ENCODE measurements at regions not wholly inside any gene's neighbourhood (a gene's known extent, or its start where the extent isn't known, plus 50 kb on each side); places are given as distances from the start of the nearest gene placed in this dataset.
A peak's percentile ranks its signal among the peaks of the same experiment; 100 is the strongest.

DNA sequence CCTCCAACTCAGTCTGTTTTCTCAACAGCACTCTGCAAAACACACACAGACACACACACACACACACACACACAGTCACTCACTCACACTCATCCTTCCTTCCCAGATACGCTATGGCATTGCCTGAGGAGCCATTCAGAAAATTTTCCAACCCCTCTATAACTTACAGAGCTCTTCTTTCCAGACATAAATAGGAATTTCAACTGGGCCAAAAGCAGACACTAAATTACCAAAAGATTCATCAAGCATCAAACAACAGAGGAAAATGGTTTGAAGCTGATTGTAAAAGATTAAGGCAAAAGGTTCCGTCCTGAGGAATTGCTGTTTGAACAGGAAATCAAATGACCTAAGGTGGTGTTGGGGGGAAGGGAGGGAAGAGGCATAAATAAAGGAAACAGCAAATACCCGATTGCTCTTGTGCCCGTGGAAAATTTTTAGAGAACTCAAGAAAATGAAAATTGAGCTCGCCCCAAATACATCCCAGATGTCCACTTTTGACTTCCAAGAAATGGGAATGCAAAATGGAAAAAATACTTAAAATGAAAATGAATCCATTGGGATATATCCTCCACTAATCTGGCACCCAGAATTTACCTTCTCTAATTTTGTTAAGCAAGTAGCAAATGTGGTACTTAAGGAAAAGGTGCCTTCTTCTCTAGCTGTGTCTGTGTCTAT is 183.6 kb downstream of the QDPR start:
- H3K36me3 ChIP-seq (ENCODE audit: control insufficient read depth, insufficient read depth, low read length), result no peaks in the 10 kb centered on the region
- H2AK5ac ChIP-seq (ENCODE audit: low read length), result no peak overlapping the region
- no peak overlapping the region for H3K4me2 ChIP-seq (ENCODE audit: low read length)
- WGBS (ENCODE audit: extremely low coverage, insufficient coverage, low lambda C conversion rate), result no CpG with 5 or more reads among the region's 5 CpGs
- H3K4me1 ChIP-seq (ENCODE audit: control insufficient read depth, low read depth, low read length), result peaks cover 4% of the 10 kb centered on the region
- H3K56ac ChIP-seq (ENCODE audit: low read length), result peak overlapping the region; percentile 20
- no peak overlapping the region for H3K18ac ChIP-seq (ENCODE audit: low read length)
- H3K79me2 ChIP-seq (ENCODE audit: control insufficient read depth, insufficient read depth, low read length), result no peaks in the 10 kb centered on the region
- H3K9ac ChIP-seq (ENCODE audit: low read length), result no peak overlapping the region
- H3K79me1 ChIP-seq (ENCODE audit: low read length), result no peaks in the 10 kb centered on the region
- no peak overlapping the region for H3K23ac ChIP-seq (ENCODE audit: low read length)
- H4K5ac ChIP-seq (ENCODE audit: low read length), result no peak overlapping the region
- no peak overlapping the region for H3K4me3 ChIP-seq (ENCODE audit: low read length)
- H3K27me3 ChIP-seq (ENCODE audit: insufficient read depth, low read length, poor library complexity), result no peaks in the 10 kb centered on the region
- no peak overlapping the region for H2BK15ac ChIP-seq (replicated peaks; ENCODE audit: low read depth)
- H4K8ac ChIP-seq (ENCODE audit: low read depth, low read length), result no peak overlapping the region
- H3K4ac ChIP-seq (ENCODE audit: low read depth, low read length), result no peak overlapping the region
- H2BK5ac ChIP-seq (ENCODE audit: low read length), result peak overlapping the region; percentile 18
- H2BK120ac ChIP-seq (ENCODE audit: low read depth, low read length), result no peak overlapping the region
- no peak overlapping the region for H3K27ac ChIP-seq (ENCODE audit: low read depth, low read length)
- peak; percentile 22 for DNase-seq

- Histone ChIP-seq H2BK15ac (replicated peaks; ENCODE audit: low read depth) (no peak overlapping the region), H4K8ac (ENCODE audit: low read depth, low read length) (no peak overlapping the region), H3K56ac (ENCODE audit: low read length) (no peak overlapping the region), H3K23ac (ENCODE audit: low read length) (no peak overlapping the region), H3K4me2 (ENCODE audit: low read length) (no peak overlapping the region), H2BK5ac (ENCODE audit: low read length) (no peak overlapping the region), H3K4me1 (ENCODE audit: control insufficient read depth, low read depth, low read length) (peaks cover 4% of the 10 kb centered on the region), H3K27me3 (ENCODE audit: insufficient read depth, low read length, poor library complexity) (no peaks in the 10 kb centered on the region), H2AK5ac (ENCODE audit: low read length) (no peak overlapping the region), H3K4ac (ENCODE audit: low read depth, low read length) (no peak overlapping the region), H3K79me1 (ENCODE audit: low read length) (no peaks in the 10 kb centered on the region), H3K79me2 (ENCODE audit: control insufficient read depth, insufficient read depth, low read length) (no peaks in the 10 kb centered on the region), H3K27ac (ENCODE audit: low read depth, low read length) (no peak overlapping the region), H4K5ac (ENCODE audit: low read length) (no peak overlapping the region), H3K4me3 (ENCODE audit: low read length) (no peak overlapping the region), H2BK120ac (ENCODE audit: low read depth, low read length) (no peak overlapping the region), H3K18ac (ENCODE audit: low read length) (no peak overlapping the region), H3K36me3 (ENCODE audit: control insufficient read depth, insufficient read depth, low read length) (no peaks in the 10 kb centered on the region), H3K9ac (ENCODE audit: low read length) (no peak overlapping the region)
- DNase-seq, result no peak
- no CpG with 5 or more reads among the region's 6 CpGs for WGBS (ENCODE audit: extremely low coverage, insufficient coverage, low lambda C conversion rate)
These were observed 184.3 kb downstream of the QDPR start for GRCh38 chr4:17327591-17327990.

- Histone ChIP-seq H2BK5ac (ENCODE audit: low read length) (no peak overlapping the region), H3K18ac (ENCODE audit: low read length) (no peak overlapping the region), H2BK15ac (replicated peaks; ENCODE audit: low read depth) (no peak overlapping the region), H3K27ac (ENCODE audit: low read depth, low read length) (no peak overlapping the region), H3K36me3 (ENCODE audit: control insufficient read depth, insufficient read depth, low read length) (no peaks in the 10 kb centered on the region), H3K56ac (ENCODE audit: low read length) (no peak overlapping the region), H4K8ac (ENCODE audit: low read depth, low read length) (no peak overlapping the region), H3K27me3 (ENCODE audit: insufficient read depth, low read length, poor library complexity) (no peaks in the 10 kb centered on the region), H3K4me3 (ENCODE audit: low read length) (no peak overlapping the region), H3K23ac (ENCODE audit: low read length) (no peak overlapping the region), H2BK120ac (ENCODE audit: low read depth, low read length) (no peak overlapping the region), H3K4me1 (ENCODE audit: control insufficient read depth, low read depth, low read length) (peaks cover 4% of the 10 kb centered on the region), H3K79me1 (ENCODE audit: low read length) (no peaks in the 10 kb centered on the region), H2AK5ac (ENCODE audit: low read length) (no peak overlapping the region), H3K79me2 (ENCODE audit: control insufficient read depth, insufficient read depth, low read length) (no peaks in the 10 kb centered on the region), H3K4ac (ENCODE audit: low read depth, low read length) (no peak overlapping the region), H4K5ac (ENCODE audit: low read length) (no peak overlapping the region), H3K4me2 (ENCODE audit: low read length) (no peak overlapping the region), H3K9ac (ENCODE audit: low read length) (no peak overlapping the region)
- no CpG with 5 or more reads among the region's 2 CpGs for WGBS (ENCODE audit: extremely low coverage, insufficient coverage, low lambda C conversion rate)
- DNase-seq, result no peak
These were observed 185.1 kb downstream of the QDPR start for GRCh38 chr4:17326756-17327155.

DNA sequence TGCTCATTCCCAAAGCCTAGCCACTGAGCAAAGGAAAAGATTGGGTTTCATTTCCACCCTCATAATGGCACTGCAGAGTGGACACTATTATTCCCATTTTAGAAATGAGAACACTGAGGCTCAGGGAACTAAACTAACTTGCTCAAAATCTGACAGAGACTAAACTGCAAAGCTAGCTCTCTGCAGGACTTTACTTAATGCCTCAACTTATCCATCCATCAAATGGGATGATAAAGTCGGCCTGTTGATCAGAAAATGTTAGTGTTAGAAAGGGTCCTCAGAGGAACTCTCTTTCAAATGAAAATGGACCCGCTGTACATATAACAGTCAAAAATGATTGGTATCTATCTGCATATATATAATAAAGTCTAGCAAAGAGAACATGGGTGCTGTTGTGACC is 186.8 kb downstream of the QDPR start:
- H3K56ac ChIP-seq (ENCODE audit: low read length), result no peak overlapping the region
- H3K4me2 ChIP-seq (ENCODE audit: low read length), result no peak overlapping the region
- no peak overlapping the region for H2BK15ac ChIP-seq (replicated peaks; ENCODE audit: low read depth)
- H3K4ac ChIP-seq (ENCODE audit: low read depth, low read length), result no peak overlapping the region
- no peaks in the 10 kb centered on the region for H3K79me1 ChIP-seq (ENCODE audit: low read length)
- DNase-seq, result no peak
- H4K8ac ChIP-seq (ENCODE audit: low read depth, low read length), result no peak overlapping the region
- H3K9ac ChIP-seq (ENCODE audit: low read length), result no peak overlapping the region
- H3K4me3 ChIP-seq (ENCODE audit: low read length), result no peak overlapping the region
- H2AK5ac ChIP-seq (ENCODE audit: low read length), result no peak overlapping the region
- H3K36me3 ChIP-seq (ENCODE audit: control insufficient read depth, insufficient read depth, low read length), result no peaks in the 10 kb centered on the region
- H3K27ac ChIP-seq (ENCODE audit: low read depth, low read length), result no peak overlapping the region
- WGBS (ENCODE audit: extremely low coverage, insufficient coverage, low lambda C conversion rate), result no CpG with 5 or more reads among the region's 2 CpGs
- H2BK120ac ChIP-seq (ENCODE audit: low read depth, low read length), result no peak overlapping the region
- H3K4me1 ChIP-seq (ENCODE audit: control insufficient read depth, low read depth, low read length), result peaks cover 4% of the 10 kb centered on the region
- no peaks in the 10 kb centered on the region for H3K27me3 ChIP-seq (ENCODE audit: insufficient read depth, low read length, poor library complexity)
- H3K79me2 ChIP-seq (ENCODE audit: control insufficient read depth, insufficient read depth, low read length), result no peaks in the 10 kb centered on the region
- no peak overlapping the region for H3K18ac ChIP-seq (ENCODE audit: low read length)
- no peak overlapping the region for H2BK5ac ChIP-seq (ENCODE audit: low read length)
- H3K23ac ChIP-seq (ENCODE audit: low read length), result no peak overlapping the region
- no peak overlapping the region for H4K5ac ChIP-seq (ENCODE audit: low read length)

GRCh38 chr4:17324386-17324830 is 187.5 kb downstream of the QDPR start:
- H2AK5ac ChIP-seq (ENCODE audit: low read length), result no peak overlapping the region
- H3K27ac ChIP-seq (ENCODE audit: low read depth, low read length), result no peak overlapping the region
- peaks cover 4% of the 10 kb centered on the region for H3K4me1 ChIP-seq (ENCODE audit: control insufficient read depth, low read depth, low read length)
- H2BK5ac ChIP-seq (ENCODE audit: low read length), result peak overlapping the region; percentile 31
- H3K79me2 ChIP-seq (ENCODE audit: control insufficient read depth, insufficient read depth, low read length), result no peaks in the 10 kb centered on the region
- H3K9ac ChIP-seq (ENCODE audit: low read length), result peak overlapping the region; percentile 37
- H3K23ac ChIP-seq (ENCODE audit: low read length), result no peak overlapping the region
- H3K79me1 ChIP-seq (ENCODE audit: low read length), result no peaks in the 10 kb centered on the region
- no peaks in the 10 kb centered on the region for H3K36me3 ChIP-seq (ENCODE audit: control insufficient read depth, insufficient read depth, low read length)
- peak overlapping the region; percentile 81 for H4K8ac ChIP-seq (ENCODE audit: low read depth, low read length)
- H3K56ac ChIP-seq (ENCODE audit: low read length), result peak overlapping the region; percentile 77
- no CpG with 5 or more reads among the region's 11 CpGs for WGBS (ENCODE audit: extremely low coverage, insufficient coverage, low lambda C conversion rate)
- H2BK120ac ChIP-seq (ENCODE audit: low read depth, low read length), result peak overlapping the region; percentile 99
- no peak overlapping the region for H2BK15ac ChIP-seq (replicated peaks; ENCODE audit: low read depth)
- H3K18ac ChIP-seq (ENCODE audit: low read length), result peak overlapping the region; percentile 90
- no peak overlapping the region for H4K5ac ChIP-seq (ENCODE audit: low read length)
- H3K4ac ChIP-seq (ENCODE audit: low read depth, low read length), result peak overlapping the region; percentile 71
- peak; percentile 64 for DNase-seq
- no peaks in the 10 kb centered on the region for H3K27me3 ChIP-seq (ENCODE audit: insufficient read depth, low read length, poor library complexity)
- no peak overlapping the region for H3K4me2 ChIP-seq (ENCODE audit: low read length)
- H3K4me3 ChIP-seq (ENCODE audit: low read length), result no peak overlapping the region
